ENCODE measurements at regions not wholly inside any gene's neighbourhood (a gene's known extent, or its start where the extent isn't known, plus 50 kb on each side); places are given as distances from the start of the nearest gene placed in this dataset.
"Not testable (repeated sequence)": the region's sequence is repeated elsewhere in the genome, so short reads cannot be mapped to it uniquely, and the experiment has no call there.

GRCh38 chr3:78090382-78090781, 1050.5 kb downstream of the ROBO2 start:
- DNase-seq, result no peak

DNA sequence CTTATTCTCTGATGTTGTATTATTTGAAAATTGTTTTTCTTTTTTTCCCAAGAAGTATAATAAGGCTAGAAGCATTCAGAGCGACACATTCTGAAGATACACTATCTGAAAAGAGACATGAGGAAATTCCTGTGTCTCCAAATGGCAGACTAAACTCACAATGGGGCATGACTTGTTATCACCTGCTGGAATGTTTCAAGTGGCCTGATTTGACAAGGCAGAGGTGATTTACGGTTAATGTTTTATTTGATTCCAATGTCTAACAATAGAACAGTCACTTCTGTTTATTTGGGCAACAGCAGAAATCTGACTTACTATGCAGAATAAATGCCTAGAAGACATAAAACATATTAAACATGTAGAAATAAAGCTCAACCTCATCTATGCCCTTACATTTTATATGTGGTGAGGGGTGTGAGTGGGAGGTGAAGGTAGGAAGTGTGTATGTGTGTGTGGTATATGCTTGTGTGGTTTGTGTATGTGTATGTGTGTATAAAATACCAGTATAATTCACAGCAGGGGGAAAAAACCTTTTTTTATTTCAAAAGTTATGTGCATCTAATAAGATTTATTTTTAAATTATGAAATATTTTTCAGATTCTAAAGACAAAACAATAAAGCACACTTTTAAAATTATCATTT, 1051.7 kb downstream of the ROBO2 start:
- no peak for DNase-seq

GRCh38 chr3:78092574-78092973, 1052.7 kb downstream of the ROBO2 start:
- not testable (repeated sequence) for DNase-seq

DNA sequence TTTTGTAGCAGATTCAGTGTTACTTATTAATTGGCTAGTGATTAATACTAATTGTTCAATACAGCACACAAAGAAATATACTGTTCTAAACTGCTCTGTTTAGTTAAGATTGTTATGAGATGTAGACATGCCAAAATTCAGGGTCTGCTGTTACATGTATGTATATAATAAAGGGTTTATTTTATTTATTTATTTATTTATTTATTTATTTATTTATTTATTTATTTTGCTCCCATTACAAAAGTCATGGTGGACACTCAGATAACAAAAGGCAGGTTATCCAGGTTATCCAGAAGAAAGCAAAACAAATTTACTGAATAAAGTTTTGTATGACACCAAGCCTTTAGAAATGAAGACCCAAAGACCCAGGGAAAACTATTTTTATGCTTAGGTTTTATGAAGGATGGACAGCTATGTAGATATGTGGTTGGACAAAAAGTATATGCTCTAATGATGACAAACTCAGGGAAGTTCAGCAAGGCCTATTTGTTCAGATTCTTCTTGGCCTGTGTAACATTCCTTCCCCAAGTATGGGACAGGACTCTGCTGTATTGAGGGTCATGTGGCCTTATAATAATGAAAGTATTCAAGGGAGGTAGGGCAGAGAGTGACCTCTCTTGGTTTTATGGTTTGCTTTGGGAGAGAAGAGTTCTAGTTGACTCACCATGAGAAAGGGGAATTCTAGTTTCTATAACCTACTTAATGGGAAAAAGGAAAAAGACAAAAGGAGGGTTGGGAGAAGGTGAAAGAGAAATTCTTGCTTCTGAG, 1056.8 kb downstream of the ROBO2 start:
- DNase-seq, result no peak

DNA sequence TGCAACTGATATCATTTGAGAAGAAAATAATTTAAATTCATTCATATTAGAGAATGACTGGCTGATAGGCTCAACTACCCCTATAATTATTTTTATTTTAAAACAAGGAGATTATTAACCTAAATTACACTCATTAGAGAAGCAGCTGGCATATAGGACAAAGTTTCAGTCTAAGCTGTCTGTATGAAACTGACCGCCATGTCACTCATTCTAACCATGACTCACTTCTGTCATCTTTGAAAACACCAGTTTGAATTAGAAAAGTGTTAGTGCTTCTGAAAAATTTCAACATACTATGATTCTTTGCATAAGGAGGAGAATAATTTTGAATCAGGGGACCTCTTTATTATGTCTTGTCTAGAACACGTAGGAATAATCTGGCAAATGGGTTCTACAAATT, 1058.5 kb downstream of the ROBO2 start:
- no peak for DNase-seq

DNA sequence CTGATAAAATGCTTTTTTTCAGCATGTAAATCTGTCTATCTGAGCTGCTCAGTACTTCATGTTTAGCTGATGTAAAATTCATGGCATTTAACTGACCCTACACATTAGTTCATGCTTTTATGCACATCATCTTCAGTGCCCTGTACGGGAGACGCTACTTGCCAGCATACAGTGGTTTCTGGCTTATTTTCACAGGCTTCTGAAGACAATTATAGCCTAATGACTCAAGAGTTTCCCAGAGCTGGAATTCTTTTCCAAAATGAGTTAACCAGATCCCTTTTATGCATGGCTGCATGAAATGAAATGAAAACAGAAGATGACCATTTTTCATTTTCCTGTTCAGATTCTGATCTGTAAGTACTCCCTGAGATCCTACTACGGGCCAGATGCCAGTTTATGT, 1061.5 kb downstream of the ROBO2 start:
- no peak for DNase-seq

GRCh38 chr3:78108269-78108961, 1068.5 kb downstream of the ROBO2 start:
- DNase-seq, result not testable (repeated sequence)

DNA sequence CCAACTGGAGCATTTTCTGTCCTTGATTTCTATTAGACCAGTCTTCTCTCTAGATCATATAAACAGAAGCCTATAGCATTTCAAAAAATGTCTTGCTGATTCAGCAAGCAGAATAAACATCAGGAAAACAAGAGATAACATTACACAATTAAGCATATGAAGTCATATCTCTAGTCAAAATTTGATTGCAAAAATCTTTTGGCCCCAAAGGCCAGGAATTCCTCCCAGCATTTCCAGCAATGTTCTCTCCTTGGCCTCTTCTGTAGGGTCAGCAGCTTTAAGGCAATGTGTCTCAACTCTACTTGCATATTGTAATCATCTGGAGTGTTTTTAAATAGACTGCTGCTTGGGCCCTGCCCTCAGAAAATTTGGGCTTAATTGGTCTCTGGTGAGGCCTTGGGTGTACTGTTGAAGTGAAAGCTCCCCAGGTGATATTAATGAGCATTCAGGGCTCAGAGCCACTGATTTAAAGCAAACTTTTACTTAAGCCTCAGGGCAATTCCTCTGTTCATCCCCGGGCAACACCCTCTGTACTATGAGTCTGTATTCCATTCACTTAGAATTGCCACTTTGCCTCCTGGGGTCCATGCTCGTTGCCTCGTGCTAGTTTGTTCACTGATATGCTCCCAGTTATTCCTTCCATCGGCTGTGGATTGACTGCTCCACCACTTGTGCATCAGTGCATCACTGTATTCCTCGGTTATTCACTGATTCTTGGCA, 1072.6 kb downstream of the ROBO2 start:
- DNase-seq, result no peak

GRCh38 chr3:78115983-78116382, 1076.1 kb downstream of the ROBO2 start:
- DNase-seq, result no peak

- DNase-seq, result no peak
Observed at GRCh38 chr3:78116874-78117273, 1077.0 kb downstream of the ROBO2 start.

GRCh38 chr3:78123058-78123457, 1083.2 kb downstream of the ROBO2 start:
- DNase-seq, result no peak

DNA sequence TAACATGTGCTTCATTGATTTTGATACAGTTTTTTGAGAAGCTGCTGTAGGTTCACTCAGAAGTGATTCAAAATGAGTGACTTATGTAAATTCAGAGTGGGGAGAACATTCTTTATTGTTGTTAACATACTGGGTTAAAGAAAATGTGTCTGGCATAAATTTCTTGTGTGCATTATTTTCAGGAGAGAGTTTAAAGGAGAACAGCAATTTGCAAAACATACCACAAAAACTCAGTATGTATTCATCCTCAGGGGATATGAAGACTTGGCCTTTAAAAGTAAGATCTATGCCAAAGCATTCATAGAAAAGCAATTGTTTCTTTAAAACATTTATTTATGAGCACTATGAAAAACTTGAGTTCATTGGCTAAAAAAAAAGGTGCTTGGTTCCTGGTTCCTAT, 1089.8 kb downstream of the ROBO2 start:
- no peak for DNase-seq

DNA sequence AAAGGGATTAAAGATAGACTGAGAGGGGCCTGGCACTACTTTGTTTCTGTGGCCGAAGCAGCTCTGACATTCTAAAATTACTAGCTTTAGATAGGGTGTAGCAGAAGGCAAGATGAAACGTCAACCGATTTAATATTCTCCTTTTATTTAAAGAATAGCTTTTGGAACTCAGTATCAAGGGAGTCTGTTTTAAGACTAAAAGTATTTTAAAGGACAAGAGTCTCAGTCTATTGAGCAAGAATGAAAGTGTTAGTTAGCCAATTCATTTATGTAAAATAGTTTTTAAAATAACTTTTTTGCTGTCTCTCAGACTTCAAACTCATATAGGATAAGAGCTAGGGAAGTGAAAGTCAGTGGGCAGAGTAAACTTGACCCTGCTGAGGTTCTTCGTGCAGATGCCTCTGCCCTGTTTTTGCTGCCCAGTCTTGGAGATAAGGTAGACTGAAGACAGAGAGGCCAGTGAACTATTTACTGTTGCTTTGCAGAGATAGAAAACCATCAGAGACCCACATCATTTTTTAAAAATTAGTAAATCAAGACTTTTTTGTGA, 1090.9 kb downstream of the ROBO2 start:
- no peak for DNase-seq

DNA sequence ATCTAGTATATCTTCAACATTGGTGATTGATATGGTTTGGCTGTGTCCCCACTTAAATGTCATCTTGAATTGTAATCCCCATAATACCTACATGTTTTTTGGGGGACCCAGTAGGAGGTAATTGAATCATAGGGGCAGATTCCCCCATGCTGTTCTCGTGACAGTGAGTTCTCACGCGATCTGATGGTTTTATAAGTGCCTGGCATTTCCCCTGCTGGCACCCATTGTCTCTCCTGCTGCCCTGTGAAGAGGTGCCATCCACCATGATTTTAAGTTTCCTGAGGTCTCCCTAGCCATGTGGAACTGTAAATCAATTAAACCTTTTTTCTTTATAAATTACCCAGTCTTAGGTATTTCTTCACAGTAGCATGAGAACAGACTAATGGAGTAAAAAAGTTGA, 1094.6 kb downstream of the ROBO2 start:
- DNase-seq, result no peak

- DNase-seq, result no peak
Observed at GRCh38 chr3:78139166-78139565, 1099.3 kb downstream of the ROBO2 start.

DNA sequence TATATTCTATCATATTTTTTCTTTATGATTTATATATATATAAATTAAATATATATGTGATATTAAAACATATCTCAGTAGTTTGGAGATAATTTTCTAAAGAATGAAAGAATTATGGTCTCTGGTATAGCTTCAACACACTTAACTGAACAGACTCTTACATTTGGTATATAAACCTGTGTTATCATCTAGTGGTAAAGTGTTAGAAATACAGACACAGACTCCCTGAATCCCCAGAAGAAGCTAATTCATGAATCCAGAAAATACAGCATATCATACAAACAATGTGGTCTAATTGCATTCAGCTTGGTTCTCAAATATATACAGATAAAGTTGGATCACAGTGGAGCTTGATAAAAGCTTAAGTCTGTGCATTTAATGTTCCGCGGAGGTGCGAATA, 1100.4 kb downstream of the ROBO2 start:
- DNase-seq, result no peak

GRCh38 chr3:78140866-78141265, 1101.0 kb downstream of the ROBO2 start:
- no peak for DNase-seq

- no peak for DNase-seq
Observed at GRCh38 chr3:78141269-78141668, 1101.4 kb downstream of the ROBO2 start.

- no peak for DNase-seq
Observed at GRCh38 chr3:78143000-78143399, 1103.1 kb downstream of the ROBO2 start.

DNA sequence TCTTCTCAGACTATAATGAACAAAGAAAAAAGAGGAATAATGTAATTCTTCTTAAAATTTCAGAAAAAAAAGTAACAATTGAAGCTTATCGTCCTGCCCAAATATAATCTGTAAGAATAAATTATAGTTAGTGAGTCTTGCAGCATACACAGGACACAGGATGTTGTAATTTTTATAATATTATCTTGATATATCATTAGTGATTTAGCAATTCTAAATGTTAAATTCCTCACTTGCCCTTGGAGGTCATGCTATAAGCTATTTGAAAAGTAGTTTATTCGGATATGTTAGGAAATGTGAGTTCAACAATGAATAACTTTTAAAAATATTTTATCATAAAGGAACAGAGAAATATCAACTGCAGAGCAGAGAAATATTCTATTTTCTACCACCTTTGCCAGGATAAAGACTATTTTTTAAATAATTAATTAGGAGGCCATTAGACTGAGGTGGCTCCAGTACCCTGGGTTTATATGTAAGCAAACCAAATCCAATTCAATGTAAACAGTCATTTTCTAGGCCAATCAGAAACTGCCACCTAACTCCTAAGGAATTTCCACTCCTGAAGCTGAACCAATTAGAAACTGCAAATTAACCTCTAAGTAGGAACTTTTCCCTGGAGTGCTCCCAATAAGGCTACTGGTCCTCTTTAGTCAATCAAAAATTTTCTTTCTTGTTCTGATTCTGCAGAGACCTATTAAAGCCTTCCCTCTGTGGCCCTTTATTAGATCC, 1109.3 kb downstream of the ROBO2 start:
- DNase-seq, result no peak

- DNase-seq, result no peak
Observed at GRCh38 chr3:78153973-78154372, 1114.1 kb downstream of the ROBO2 start.

- no peak for DNase-seq
Observed at GRCh38 chr3:78154521-78155186, 1114.8 kb downstream of the ROBO2 start.

Data from activated CD8-positive, alpha-beta memory T cell treated with anti-CD3 and anti-CD28 coated beads, Interleukin-2, amount 50 U/mL, for 4 hours (primary cell).